K562 (cell line): ENCODE measurements at regions not wholly inside any gene's neighbourhood (a gene's known extent, or its start where the extent isn't known, plus 50 kb on each side); places are given as distances from the start of the nearest gene placed in this dataset.

Source experiments
- ATAC-seq: fragments of 200-7000 bp; cut with Tn5 transposase; 3 replicates; pipeline ENCODE4 v1.9.1; 2020; ENCODE audit warnings: moderate library complexity
- BruUV-seq: library from RNA; stranded (reverse); fragments of 400-500 nt; replicated peaks from 2 replicates; lab custom pipeline; 2021; lab: Mats Ljungman, UMichigan
- CTCF ChIA-PET: fragments of 300-600 bp; formaldehyde crosslinking; extraction: SDS; loops from one replicate; lab custom pipeline; 2021; ENCODE audit warnings: low intra/inter-chr PET ratio; lab: Yijun Ruan, JAX
- POLR2A ChIA-PET: fragments of 300-600, 350-650 bp; sonication (Branson Sonifier 250); formaldehyde crosslinking; extraction: SDS; loops from one replicate; lab custom pipeline; 2021; ENCODE audit warnings: antibody characterized with exemption, inconsistent platforms; lab: Yijun Ruan, JAX
- DNase-seq, 4 experiments: peaks; one replicate each; pipeline versions ENCODE4 v3.0.0 to v3.0.0-alpha.2; 2011 to 2018; ENCODE audit warnings: low spot score in 3 of 4, mixed read lengths in 3 of 4; ENCODE audit errors: extremely low read depth in 1 of 4
- FAIRE-seq: peaks from 2 replicates; lab custom pipeline; 2011; peaks lifted over from hg19 to GRCh38; lab: Jason Lieb, UNC
- H2AFZ ChIP-seq: 2 replicates; pipeline ENCODE4 v1.6.0; 2011; ENCODE audit warnings: low read depth, low read length, control low read depth, inconsistent platforms
- H3K27ac ChIP-seq: fragments of 200-600 bp; 3 replicates; pipeline ENCODE4 v1.8.0; 2011; ENCODE audit warnings: low read depth, mild to moderate bottlenecking, control low read depth, inconsistent platforms, low read length, moderate library complexity, mixed read lengths; ENCODE audit errors: extremely low read depth
- H3K27me3 ChIP-seq, 2 experiments: fragments of 300-600 bp in 1 of 2; 2 replicates in 1 of 2; 3 replicates in 1 of 2; pipeline versions ENCODE4 v1.6.0 to v1.8.0; 2011; ENCODE audit warnings: inconsistent platforms in 2 of 2, low read length in 2 of 2, mild to moderate bottlenecking in 1 of 2, mixed read lengths in 1 of 2, moderate library complexity in 1 of 2; ENCODE audit not compliant: control insufficient read depth in 2 of 2, insufficient read depth in 2 of 2
- H3K36me3 ChIP-seq: fragments of 300-600 bp; 3 replicates; pipeline ENCODE4 v1.8.0; 2011; ENCODE audit warnings: mild to moderate bottlenecking, low read length, inconsistent platforms; ENCODE audit not compliant: control insufficient read depth, insufficient read depth
- H3K4me1 ChIP-seq, 2 experiments: fragments of 200-600 bp in 1 of 2; replicated peaks in 1 of 2; 2 replicates in 1 of 2; 3 replicates in 1 of 2; pipeline versions ENCODE4 v1.5.1 to v1.8.0; 2011; ENCODE audit warnings: inconsistent platforms in 2 of 2, low read length in 2 of 2, mild to moderate bottlenecking in 1 of 2, mixed read lengths in 1 of 2, moderate library complexity in 1 of 2; ENCODE audit not compliant: control insufficient read depth in 2 of 2, insufficient read depth in 2 of 2
- H3K4me2 ChIP-seq: 2 replicates; pipeline ENCODE4 v1.6.1; 2011; ENCODE audit warnings: low read length, control low read depth, inconsistent platforms, mixed read lengths; ENCODE audit not compliant: insufficient read depth
- H3K4me3 ChIP-seq: fragments of 200-600 bp; sonication (generic), shearing (Covaris generic); 2 replicates; pipeline ENCODE4 v1.5.1; 2016; ENCODE audit warnings: control low read depth, inconsistent platforms
- H3K79me2 ChIP-seq: fragments of 200-600 bp; 3 replicates; pipeline ENCODE4 v1.8.0; 2011; ENCODE audit warnings: low read length, inconsistent platforms; ENCODE audit not compliant: control insufficient read depth, insufficient read depth
- H3K9ac ChIP-seq, 2 experiments: 2 replicates each; pipeline versions ENCODE4 v1.6.0 to v1.6.1; 2011; ENCODE audit warnings: low read depth in 2 of 2, low read length in 2 of 2, control low read depth in 1 of 2, inconsistent platforms in 1 of 2, mild to moderate bottlenecking in 1 of 2, mixed read lengths in 1 of 2; ENCODE audit not compliant: insufficient read depth in 1 of 2
- H3K9me1 ChIP-seq: one replicate; pipeline ENCODE4 v1.6.0; 2011; ENCODE audit warnings: inconsistent platforms, mild to moderate bottlenecking, low read length, moderate library complexity; ENCODE audit not compliant: control insufficient read depth, insufficient read depth
- H3K9me3 ChIP-seq: replicated peaks from 2 replicates; pipeline ENCODE4 v1.5.1; 2011; ENCODE audit warnings: low read depth, low read length, inconsistent platforms; ENCODE audit not compliant: control insufficient read depth, insufficient read depth
- H4K20me1 ChIP-seq: replicated peaks from 2 replicates; pipeline ENCODE4 v1.6.1; 2011; ENCODE audit warnings: low read length, inconsistent platforms, mixed read lengths; ENCODE audit not compliant: control insufficient read depth, insufficient read depth
- ELF1 ChIP-seq: fragments of 200-800 bp; sonication (Bioruptor generic); IDR thresholded peaks from 2 replicates; pipeline ENCODE4 v1.6.1; 2016; ENCODE audit warnings: missing genetic modification characterization, missing compliant biosample characterization
- HES1 ChIP-seq: fragments of 450-650 bp; IDR thresholded peaks from 2 replicates; pipeline ENCODE4 v1.6.1; 2016; ENCODE audit warnings: low read depth, mild to moderate bottlenecking, moderate library complexity
- HNRNPL ChIP-seq: fragments of 200-400 bp; formaldehyde crosslinking; IDR thresholded peaks from 2 replicates; pipeline ENCODE4 v1.6.1; 2017; ENCODE audit warnings: low read depth, mild to moderate bottlenecking, low read length
- HOMEZ ChIP-seq: fragments of 250-450 bp; sonication (Bioruptor Pico); IDR thresholded peaks from 2 replicates; pipeline ENCODE4 v1.4.0; 2020; ENCODE audit warnings: mild to moderate bottlenecking, moderate library complexity
- LCOR ChIP-seq: sonication (generic); formaldehyde crosslinking; IDR thresholded peaks from 2 replicates; pipeline ENCODE4 v1.8.0; 2022; ENCODE audit warnings: mild to moderate bottlenecking, missing genetic modification reagents
- MCM2 ChIP-seq: fragments of 450-650 bp; IDR thresholded peaks from 2 replicates; pipeline ENCODE4 v1.6.1; 2017; ENCODE audit warnings: low read depth, mild to moderate bottlenecking
- MCM3 ChIP-seq: fragments of 450-650 bp; IDR thresholded peaks from 2 replicates; pipeline ENCODE4 v1.6.1; 2016
- MEF2A ChIP-seq: IDR thresholded peaks from 2 replicates; pipeline ENCODE4 v1.6.1; 2011; ENCODE audit warnings: low read depth, mild to moderate bottlenecking, low read length, moderate library complexity; ENCODE audit not compliant: control insufficient read depth
- PHB2 ChIP-seq: fragments of 450-650 bp; IDR thresholded peaks from 2 replicates; pipeline ENCODE4 v1.6.1; 2017; ENCODE audit warnings: low read depth
- ZKSCAN1 ChIP-seq: fragments of 150-350 bp; IDR thresholded peaks from 2 replicates; pipeline ENCODE4 v1.6.1; 2016; ENCODE audit warnings: low read depth, low read length
- WGBS: fragments of 100-300 bp; shearing (Covaris generic); methylation state at CpG from one replicate; pipeline ENCODE4 v1.1.6; 2016; ENCODE audit warnings: low coverage, mixed read lengths; ENCODE audit not compliant: insufficient coverage; ENCODE audit errors: missing lambda C conversion rate; 5-methylcytosine and 5-hydroxymethylcytosine counted together
- in situ Hi-C: fragments of 300-500 bp; cut with MboI; formaldehyde crosslinking; loops from 4 replicates; pipeline ENCODE4 v1.15.0; 2018; ENCODE audit warnings: inconsistent platforms, mixed read lengths
- intact Hi-C: fragments of 100-400 bp; cut with micrococcal nuclease; formaldehyde crosslinking; loops from 2 replicates; pipeline ENCODE4 v1.14.2; 2022
- TF ChIP-seq, protein P1 (sequence below): fragments of 450-650 bp; formaldehyde crosslinking; IDR thresholded peaks from 2 replicates; pipeline ENCODE4 v1.4.0; 2020; ENCODE audit warnings: mild to moderate bottlenecking, mixed read lengths

DNA sequence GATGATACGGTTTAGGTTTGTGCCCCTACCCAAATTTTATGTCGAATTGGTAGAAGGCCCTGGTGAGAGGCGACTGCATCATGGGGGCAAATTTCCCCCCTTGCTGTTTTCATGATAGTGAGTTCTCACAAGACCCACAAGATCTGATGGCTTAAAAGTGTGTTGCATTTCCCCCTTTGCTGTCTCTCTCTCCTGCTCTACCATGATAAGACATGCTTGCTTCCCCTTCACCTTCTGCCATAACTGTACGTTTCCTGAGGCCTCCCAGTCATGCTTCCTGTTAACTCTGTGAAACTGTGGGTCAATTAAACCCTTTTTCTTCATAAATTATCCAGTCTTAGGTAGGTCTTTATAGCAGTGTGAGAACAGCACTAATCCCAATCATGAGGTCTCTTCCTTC lies 381.2 kb downstream of the RSL24D1 start:
- BruUV-seq, result no TSS peak
- Histone ChIP-seq H3K36me3 (no peaks in the 10 kb centered on the region), H3K9me1 (no peaks in the 10 kb centered on the region), H3K9me3 (no peaks in the 10 kb centered on the region; the same call in 1 of the 2 replicates), H3K79me2 (no peaks in the 10 kb centered on the region), H2AFZ (no peak overlapping the region), H3K9ac (no peak overlapping the region), H3K4me2 (no peak overlapping the region), H3K4me1 (no peaks in the 10 kb centered on the region), H3K27ac (no peak overlapping the region), H3K4me3 (no peak overlapping the region), H4K20me1 (no peaks in the 10 kb centered on the region), H3K27me3 (no peaks in the 10 kb centered on the region)
- in situ Hi-C loops, result no loop called here
- DNase-seq (no peak), FAIRE-seq (no peak), ATAC-seq (no peak)
- 0% methylated on average over 3 of the region's 4 CpGs for WGBS
- intact Hi-C loops, result no loop called here
- ChIA-PET POLR2A (no interaction called here), CTCF (no interaction called here)
- TF ChIP-seq, protein P1, sequence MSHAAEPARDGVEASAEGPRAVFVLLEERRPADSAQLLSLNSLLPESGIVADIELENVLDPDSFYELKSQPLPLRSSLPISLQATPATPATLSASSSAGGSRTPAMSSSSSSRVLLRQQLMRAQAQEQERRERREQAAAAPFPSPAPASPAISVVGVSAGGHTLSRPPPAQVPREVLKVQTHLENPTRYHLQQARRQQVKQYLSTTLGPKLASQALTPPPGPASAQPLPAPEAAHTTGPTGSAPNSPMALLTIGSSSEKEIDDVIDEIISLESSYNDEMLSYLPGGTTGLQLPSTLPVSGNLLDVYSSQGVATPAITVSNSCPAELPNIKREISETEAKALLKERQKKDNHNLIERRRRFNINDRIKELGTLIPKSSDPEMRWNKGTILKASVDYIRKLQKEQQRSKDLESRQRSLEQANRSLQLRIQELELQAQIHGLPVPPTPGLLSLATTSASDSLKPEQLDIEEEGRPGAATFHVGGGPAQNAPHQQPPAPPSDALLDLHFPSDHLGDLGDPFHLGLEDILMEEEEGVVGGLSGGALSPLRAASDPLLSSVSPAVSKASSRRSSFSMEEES (CRISPR knock-in tag), result no peak
- TF ChIP-seq MCM2, result no peak

- Histone ChIP-seq H3K9me3 (no peaks in the 10 kb centered on the region; the same call in 1 of the 2 replicates), H3K27ac (no peak overlapping the region), H3K4me1 (no peaks in the 10 kb centered on the region), H3K36me3 (no peaks in the 10 kb centered on the region), H3K4me3 (no peak overlapping the region), H3K79me2 (no peaks in the 10 kb centered on the region), H3K9ac (no peak overlapping the region), H3K9me1 (no peaks in the 10 kb centered on the region), H4K20me1 (no peaks in the 10 kb centered on the region), H3K27me3 (no peaks in the 10 kb centered on the region), H3K4me2 (no peak overlapping the region), H2AFZ (no peak overlapping the region)
- ChIA-PET POLR2A (no interaction called here), CTCF (no interaction called here)
- no TSS peak for BruUV-seq
- DNase-seq (no peak), FAIRE-seq (no peak), ATAC-seq (no peak)
- intact Hi-C loops (no loop called here), in situ Hi-C loops (no loop called here)
- TF ChIP-seq HES1 (no peak), ZKSCAN1 (no peak), ELF1 (tag) (no peak), PHB2 (no peak), LCOR (CRISPR knock-in tag) (no peak), MCM3 (no peak), HNRNPL (no peak), HOMEZ (CRISPR knock-in tag) (no peak), MEF2A (no peak)
Observed at GRCh38 chr15:54812383-54812782, 384.4 kb downstream of the RSL24D1 start.
